GM19023 (cell line): ENCODE measurements at regions not wholly inside any gene's neighbourhood (a gene's known extent, or its start where the extent isn't known, plus 50 kb on each side); places are given as distances from the start of the nearest gene placed in this dataset.

Source experiments
- ATAC-seq: cut with Tn5 transposase; IDR thresholded peaks from one replicate; pipeline ENCODE4 v1.9.1; 2021; ENCODE audit warnings: mild to moderate bottlenecking, moderate library complexity; ENCODE audit not compliant: unreplicated experiment

GRCh38 chr6:94127716-94128115, 708.4 kb upstream of the EPHA7 start:
- ATAC-seq, result no peak

- no peak for ATAC-seq
Measured at GRCh38 chr6:94124333-94124732, 705.0 kb upstream of the EPHA7 start.

GRCh38 chr6:94121094-94121493, 701.7 kb upstream of the EPHA7 start:
- ATAC-seq, result no peak

DNA sequence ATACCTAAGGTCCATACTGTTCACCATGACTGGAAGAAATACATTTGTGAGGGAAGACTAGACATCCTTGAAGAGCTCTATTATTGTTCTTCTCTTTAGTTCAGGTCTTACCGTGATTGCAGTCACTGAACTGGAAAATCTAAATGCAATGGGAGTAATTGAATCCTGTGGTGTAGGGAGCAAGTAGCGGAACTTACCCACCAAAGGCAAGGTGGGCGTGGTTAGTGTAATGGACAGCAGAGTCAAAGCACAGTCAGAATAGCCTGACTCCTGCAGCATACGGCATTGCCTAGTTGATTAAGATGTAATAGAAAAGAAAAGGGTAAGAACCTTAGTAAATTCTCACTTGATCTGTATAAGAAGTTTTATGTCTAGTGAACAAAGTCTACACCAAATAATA, 679.7 kb upstream of the EPHA7 start:
- ATAC-seq, result no peak

GRCh38 chr6:94095961-94096360, 676.6 kb upstream of the EPHA7 start:
- ATAC-seq, result no peak

GRCh38 chr6:94089941-94090340, 670.6 kb upstream of the EPHA7 start:
- no peak for ATAC-seq

GRCh38 chr6:94088870-94089269, 669.5 kb upstream of the EPHA7 start:
- ATAC-seq, result no peak

DNA sequence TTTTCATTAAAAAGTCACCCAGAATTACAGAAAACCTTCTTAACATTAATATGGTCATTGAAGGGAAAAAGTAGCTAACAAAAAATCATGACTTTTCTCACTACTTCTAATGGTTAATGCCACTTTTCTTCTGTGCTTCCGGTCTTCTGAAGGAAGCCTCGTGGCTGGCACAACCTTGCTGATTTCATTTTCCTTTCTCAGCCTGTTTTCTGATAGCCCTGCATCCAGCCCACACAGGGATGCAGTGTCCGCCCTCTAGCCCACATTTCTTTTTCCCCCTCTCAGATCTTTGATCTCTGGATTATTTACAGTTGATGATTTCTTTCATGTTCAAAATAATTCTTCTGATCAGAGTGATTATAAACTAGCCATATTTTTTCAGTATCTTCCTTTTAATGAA, 655.4 kb upstream of the EPHA7 start:
- no peak for ATAC-seq

DNA sequence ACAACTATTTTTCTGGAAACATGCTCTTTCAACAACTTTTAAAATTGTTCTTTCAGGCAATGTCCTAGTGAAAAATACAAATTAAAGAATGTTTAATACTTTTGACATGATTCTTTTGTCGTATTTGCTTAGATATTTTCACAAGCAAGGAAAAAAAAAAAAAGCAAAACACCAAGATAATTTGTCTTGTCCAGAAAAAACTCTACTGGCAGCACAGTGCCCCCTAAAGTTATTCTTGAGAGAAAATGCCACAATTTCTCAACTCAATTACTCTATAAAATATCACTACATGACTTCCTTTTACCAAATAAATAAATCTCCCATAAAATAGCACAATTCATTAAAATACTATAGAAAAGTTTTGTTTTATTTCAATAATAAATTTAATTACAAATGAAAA, 652.5 kb upstream of the EPHA7 start:
- no peak for ATAC-seq

GRCh38 chr6:94065707-94066337, 646.5 kb upstream of the EPHA7 start:
- no peak for ATAC-seq

DNA sequence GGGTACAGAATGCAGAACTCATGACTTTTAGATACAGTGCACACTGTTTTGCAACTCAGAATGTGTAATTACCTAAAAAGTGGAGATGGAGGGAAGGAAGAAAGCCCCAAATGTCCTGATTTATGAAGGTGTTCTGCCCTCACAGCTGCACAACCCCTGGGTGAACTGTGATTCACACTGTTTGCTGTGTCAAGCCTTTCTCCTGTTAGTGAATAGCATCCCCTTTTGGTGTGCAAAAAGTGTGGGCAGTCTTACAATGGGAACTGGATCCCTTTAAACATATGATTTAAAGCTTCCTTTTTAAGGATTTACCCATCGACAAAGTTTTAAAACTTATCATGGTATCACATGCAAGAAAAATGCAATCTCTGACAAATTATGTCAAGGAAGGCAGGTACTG, 633.4 kb upstream of the EPHA7 start:
- no peak for ATAC-seq

DNA sequence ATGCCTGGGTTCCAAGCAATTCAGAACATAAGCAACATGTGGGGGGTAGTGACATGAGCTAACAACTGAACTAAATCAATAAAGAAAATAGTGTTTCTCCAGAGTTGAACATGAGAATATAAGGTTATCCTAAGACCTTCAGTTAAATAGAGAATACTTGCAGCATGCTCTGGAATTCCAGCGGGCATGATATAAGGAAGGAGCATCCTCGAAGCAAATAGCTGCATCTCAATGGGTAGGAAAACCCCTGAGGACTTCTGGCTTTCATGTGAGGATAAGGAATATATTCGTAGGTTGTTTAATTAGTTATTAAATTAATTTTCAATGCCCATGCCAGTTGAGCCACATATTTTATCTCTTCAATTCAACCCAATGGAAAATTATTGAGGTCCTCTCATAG, 631.2 kb upstream of the EPHA7 start:
- ATAC-seq, result no peak

GRCh38 chr6:94049001-94049400, 629.6 kb upstream of the EPHA7 start:
- no peak for ATAC-seq

GRCh38 chr6:94045099-94045829, 625.9 kb upstream of the EPHA7 start:
- no peak for ATAC-seq

DNA sequence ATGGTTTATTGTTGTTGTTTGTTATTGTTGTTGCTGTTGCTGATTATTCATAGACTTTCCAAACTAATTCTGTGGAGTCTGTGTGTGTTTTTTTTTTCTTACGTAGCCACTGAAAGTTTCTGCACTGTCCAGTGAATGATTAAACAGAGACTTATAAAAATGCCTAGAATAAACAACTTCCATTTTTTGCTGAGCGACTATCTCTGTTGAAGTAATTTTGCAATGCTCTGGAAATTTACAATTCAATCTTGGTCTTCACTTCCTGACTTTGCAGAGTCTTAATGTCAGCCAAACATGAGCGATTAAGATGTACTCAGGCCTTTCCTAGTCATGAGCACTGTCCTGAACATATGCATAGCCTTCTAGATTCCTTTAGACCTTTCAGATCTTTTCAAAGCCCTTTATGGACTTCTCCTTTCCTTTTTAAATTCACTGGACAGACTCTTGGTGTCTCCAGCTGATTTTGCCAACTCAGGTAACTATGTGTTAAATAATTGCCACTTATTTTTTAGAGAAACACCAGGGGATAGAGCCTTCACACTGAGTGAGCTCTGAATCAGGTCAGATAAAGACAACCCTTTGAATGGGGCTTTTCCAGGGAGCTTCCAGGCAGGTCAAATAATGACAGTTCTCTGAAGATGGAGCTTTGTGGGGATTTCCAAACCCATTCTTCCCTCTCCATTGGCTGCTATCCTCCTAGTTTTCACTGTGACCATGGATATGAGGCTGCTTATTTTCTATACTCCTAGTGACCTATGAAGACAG, 622.8 kb upstream of the EPHA7 start:
- ATAC-seq, result no peak

DNA sequence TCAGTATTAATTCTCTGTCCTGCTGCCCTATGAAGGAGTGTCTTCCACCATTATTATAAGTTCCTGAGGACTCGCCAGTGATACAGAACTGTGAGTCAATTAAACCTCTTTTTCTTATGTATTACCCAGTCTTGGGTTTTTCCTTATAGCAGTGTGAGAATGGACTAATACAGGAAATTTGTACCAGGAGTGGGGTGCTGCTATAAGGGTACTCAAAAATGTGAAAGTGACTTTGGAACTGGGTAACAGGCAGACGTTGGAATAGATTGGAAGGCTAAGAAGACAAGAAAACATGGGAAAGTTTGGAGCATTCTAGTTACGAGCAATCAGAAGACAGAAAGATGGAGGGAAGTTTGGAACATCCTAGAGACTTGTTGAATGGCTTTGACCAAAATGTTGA, 616.7 kb upstream of the EPHA7 start:
- ATAC-seq, result no peak

DNA sequence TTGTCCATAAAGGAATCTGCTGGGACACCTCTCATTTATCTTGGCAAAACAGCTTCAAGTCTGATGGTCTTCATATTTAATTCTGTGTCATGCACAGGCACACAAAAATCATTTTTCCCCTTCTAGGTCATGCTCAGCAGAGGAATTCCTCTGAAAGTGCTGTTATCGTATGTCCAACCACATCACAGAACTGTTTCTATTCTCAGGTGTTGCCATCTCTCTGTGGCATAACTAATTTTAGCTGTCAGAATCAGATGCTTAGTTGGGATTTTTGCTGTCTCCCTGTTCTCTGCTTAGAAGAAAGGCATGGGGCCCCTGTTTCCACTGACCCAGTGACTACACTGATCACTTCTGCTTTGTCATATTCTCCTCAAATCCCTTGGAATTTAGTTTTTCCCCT, 608.0 kb upstream of the EPHA7 start:
- no peak for ATAC-seq

DNA sequence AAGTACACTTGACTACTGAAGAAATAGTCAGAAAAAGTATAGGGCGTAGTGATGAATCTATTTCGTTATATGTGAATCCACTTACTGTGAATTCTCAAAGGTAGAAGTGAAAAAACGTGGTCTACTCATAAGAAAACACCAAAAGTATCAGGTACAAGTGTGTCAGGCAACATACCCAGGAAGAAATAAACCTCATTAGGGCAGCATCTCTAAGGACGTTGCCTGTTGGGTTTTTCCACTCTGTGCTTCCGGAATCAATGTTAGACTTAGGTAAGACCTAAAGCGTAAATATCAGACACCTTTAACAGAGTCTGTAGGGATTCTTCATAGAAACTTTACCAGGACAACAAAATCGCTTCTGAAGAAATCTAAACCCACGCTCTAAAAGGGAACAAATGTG, 607.2 kb upstream of the EPHA7 start:
- no peak for ATAC-seq

GRCh38 chr6:94005835-94006234, 586.5 kb upstream of the EPHA7 start:
- ATAC-seq, result no peak

DNA sequence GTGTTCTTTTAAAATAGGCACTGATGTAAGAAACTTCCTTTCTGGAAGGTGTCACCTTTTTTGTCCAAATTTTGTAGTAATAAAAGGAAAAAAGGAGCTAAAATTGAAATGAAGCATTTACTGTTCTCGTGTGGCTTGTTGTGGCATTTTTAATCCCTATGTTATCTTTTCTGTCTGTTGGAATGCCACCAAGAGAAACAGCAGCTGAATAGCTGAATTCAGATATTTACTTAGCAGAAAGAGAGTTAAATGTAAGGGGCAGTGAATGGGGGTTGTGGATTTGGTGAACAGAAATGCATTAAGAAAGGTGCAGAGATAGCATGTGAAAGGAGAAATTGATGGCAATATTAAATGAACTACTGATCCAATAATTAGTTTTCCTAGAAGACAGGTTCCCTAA, 573.6 kb upstream of the EPHA7 start:
- ATAC-seq, result no peak

DNA sequence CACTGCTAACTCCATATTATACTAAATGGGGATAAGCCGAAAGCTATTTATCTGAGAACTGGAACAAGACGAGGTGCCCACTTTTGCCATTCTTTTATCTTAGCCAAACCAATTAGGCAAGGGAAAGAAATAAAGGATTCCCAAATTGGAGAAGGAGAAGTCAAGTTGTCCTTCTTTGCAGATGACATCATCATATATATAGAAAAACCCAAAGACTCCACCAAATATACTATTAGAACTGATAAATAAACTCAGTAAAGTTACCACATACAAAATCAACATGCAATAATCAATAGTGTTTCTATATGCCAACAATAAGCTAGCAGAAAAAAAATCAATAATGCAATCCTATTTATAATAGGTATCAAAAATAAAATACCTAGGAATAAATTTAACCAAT, 570.3 kb upstream of the EPHA7 start:
- ATAC-seq, result no peak

DNA sequence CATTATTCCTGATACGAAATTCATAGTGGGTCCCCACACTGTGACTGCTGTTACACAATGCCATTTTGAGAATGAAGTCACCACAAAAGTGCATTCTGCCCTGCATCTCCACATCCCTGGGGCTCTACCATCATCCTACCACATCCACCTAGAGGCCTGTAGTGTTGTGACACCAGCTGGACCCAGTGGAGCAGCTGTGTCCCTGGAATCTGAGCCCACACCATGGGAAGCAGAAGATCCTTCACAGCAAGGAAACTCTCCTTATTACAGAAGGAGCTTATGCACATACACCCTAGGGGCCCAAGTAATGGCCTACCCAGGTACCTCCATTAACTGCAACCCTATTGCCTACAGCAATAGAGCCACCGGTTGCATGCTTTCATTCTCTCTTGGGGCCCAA, 566.6 kb upstream of the EPHA7 start:
- ATAC-seq, result no peak
